Ammon's horn (tissue), 1 donor: ENCODE measurements at regions not wholly inside any gene's neighbourhood (a gene's known extent, or its start where the extent isn't known, plus 50 kb on each side); places are given as distances from the start of the nearest gene placed in this dataset.

Source experiments
- DNase-seq: peaks from one replicate; pipeline ENCODE4 v3.0.0-alpha.2; 2016; ENCODE audit warnings: low spot score

GRCh38 chr12:4024701-4025100 lies 151.5 kb upstream of the PARP11 start:
- no peak for DNase-seq

GRCh38 chr12:4015225-4016091 lies 142.3 kb upstream of the PARP11 start:
- DNase-seq, result no peak

GRCh38 chr12:4014858-4015224 lies 141.6 kb upstream of the PARP11 start:
- DNase-seq, result no peak

GRCh38 chr12:4014444-4014843 lies 141.2 kb upstream of the PARP11 start:
- DNase-seq, result no peak

GRCh38 chr12:4012977-4013968 lies 140.1 kb upstream of the PARP11 start:
- no peak for DNase-seq

- no peak for DNase-seq
Measured at GRCh38 chr12:4012073-4012472, 138.9 kb upstream of the PARP11 start.

GRCh38 chr12:4011597-4011996 lies 138.4 kb upstream of the PARP11 start:
- no peak for DNase-seq

GRCh38 chr12:4009979-4010704 lies 136.9 kb upstream of the PARP11 start:
- DNase-seq, result no peak

GRCh38 chr12:4006743-4007142 lies 133.5 kb upstream of the PARP11 start:
- DNase-seq, result no peak

GRCh38 chr12:4005851-4006430 lies 132.7 kb upstream of the PARP11 start:
- DNase-seq, result no peak

GRCh38 chr12:4003576-4003975 lies 130.4 kb upstream of the PARP11 start:
- no peak for DNase-seq

GRCh38 chr12:4002601-4003000 lies 129.4 kb upstream of the PARP11 start:
- DNase-seq, result no peak

- DNase-seq, result no peak
Measured at GRCh38 chr12:4001841-4002240, 128.6 kb upstream of the PARP11 start.

GRCh38 chr12:4001031-4001430 lies 127.8 kb upstream of the PARP11 start:
- DNase-seq, result no peak

GRCh38 chr12:3999904-4000303 lies 126.7 kb upstream of the PARP11 start:
- no peak for DNase-seq

- DNase-seq, result no peak
Measured at GRCh38 chr12:3998968-3999792, 126.0 kb upstream of the PARP11 start.

GRCh38 chr12:3998397-3998796 lies 125.2 kb upstream of the PARP11 start:
- no peak for DNase-seq

GRCh38 chr12:3996322-3996721 lies 123.1 kb upstream of the PARP11 start:
- no peak for DNase-seq

- DNase-seq, result no peak
Measured at GRCh38 chr12:3995306-3995705, 122.1 kb upstream of the PARP11 start.

GRCh38 chr12:3994500-3994899 lies 121.3 kb upstream of the PARP11 start:
- DNase-seq, result no peak

GRCh38 chr12:3992945-3993344 lies 119.7 kb upstream of the PARP11 start:
- no peak for DNase-seq
